Smooth muscle cell (in vitro differentiated cells): ENCODE measurements at regions not wholly inside any gene's neighbourhood (a gene's known extent, or its start where the extent isn't known, plus 50 kb on each side); places are given as distances from the start of the nearest gene placed in this dataset.

Source experiments
- DNase-seq: peaks from one replicate; lab custom pipeline; 2025; ENCODE audit not compliant: unreplicated experiment; lab: John Stamatoyannopoulos, UW
- H2AFZ ChIP-seq: fragments of 200-600 bp; sonication (generic); 2 replicates; pipeline ENCODE4 v1.6.0; 2016; ENCODE audit warnings: antibody characterized with exemption, low read depth, mild to moderate bottlenecking
- H3F3A ChIP-seq: fragments of 200-600 bp; sonication (generic); 2 replicates; pipeline ENCODE4 v1.6.0; 2017; ENCODE audit warnings: antibody characterized with exemption, low read depth
- H3K27ac ChIP-seq: fragments of 200-600 bp; sonication (generic); 2 replicates; pipeline ENCODE4 v1.5.1; 2016; ENCODE audit warnings: low read depth, mild to moderate bottlenecking
- H3K27me3 ChIP-seq: fragments of 200-600 bp; sonication (generic); 2 replicates; pipeline ENCODE4 v1.6.1; 2016; ENCODE audit warnings: low read depth, mild to moderate bottlenecking
- H3K36me3 ChIP-seq: fragments of 200-600 bp; sonication (generic); 2 replicates; pipeline ENCODE4 v1.5.1; 2016; ENCODE audit warnings: low read depth
- H3K4me1 ChIP-seq: fragments of 200-600 bp; sonication (generic); 2 replicates; pipeline ENCODE4 v1.5.1; 2016; ENCODE audit warnings: low read depth
- H3K4me2 ChIP-seq: fragments of 200-600 bp; sonication (generic); 2 replicates; pipeline ENCODE4 v1.6.0; 2016; ENCODE audit warnings: mild to moderate bottlenecking
- H3K4me3 ChIP-seq: fragments of 200-600 bp; sonication (generic); 2 replicates; pipeline ENCODE4 v1.5.1; 2016; ENCODE audit warnings: mild to moderate bottlenecking
- H3K79me2 ChIP-seq: fragments of 200-600 bp; sonication (generic); 2 replicates; pipeline ENCODE4 v1.6.0; 2016; ENCODE audit warnings: low read depth, mild to moderate bottlenecking
- H3K9ac ChIP-seq: fragments of 200-600 bp; sonication (generic); 2 replicates; pipeline ENCODE4 v1.6.0; 2016; ENCODE audit warnings: low read depth
- H3K9me3 ChIP-seq: fragments of 200-600 bp; sonication (generic); replicated peaks from 2 replicates; pipeline ENCODE4 v1.5.1; 2016; ENCODE audit warnings: low read depth
- H4K20me1 ChIP-seq: fragments of 200-600 bp; sonication (generic); 2 replicates; pipeline ENCODE4 v1.6.0; 2016; ENCODE audit warnings: low read depth
- CTCF ChIP-seq: fragments of 200-600 bp; sonication (generic); IDR thresholded peaks from 2 replicates; pipeline ENCODE4 v1.5.1; 2017; ENCODE audit warnings: borderline replicate concordance, mild to moderate bottlenecking, antibody characterized with exemption; ENCODE audit not compliant: insufficient read depth, poor library complexity, severe bottlenecking
- WGBS: methylation state at CpG from one replicate; pipeline ENCODE4 v1.1.7; 2016; ENCODE audit warnings: low lambda C conversion rate; 5-methylcytosine and 5-hydroxymethylcytosine counted together

- Histone ChIP-seq H4K20me1 (no peaks in the 10 kb centered on the region), H3F3A (no peaks in the 10 kb centered on the region), H3K4me2 (no peak overlapping the region), H3K9me3 (no peaks in the 10 kb centered on the region), H3K9ac (no peak overlapping the region), H2AFZ (no peak overlapping the region), H3K27me3 (no peaks in the 10 kb centered on the region), H3K36me3 (no peaks in the 10 kb centered on the region), H3K4me3 (no peak overlapping the region), H3K79me2 (no peaks in the 10 kb centered on the region), H3K27ac (no peak overlapping the region), H3K4me1 (no peaks in the 10 kb centered on the region)
- DNase-seq, result no peak
- TF ChIP-seq CTCF, result no peak
These were observed 412.3 kb upstream of the ETAA1 start for GRCh38 chr2:66984864-66985263.

GRCh38 chr2:66985906-66986305 is 411.2 kb upstream of the ETAA1 start:
- Histone ChIP-seq H3K79me2 (no peaks in the 10 kb centered on the region), H3K27ac (no peak overlapping the region), H3K9ac (no peak overlapping the region), H3K36me3 (no peaks in the 10 kb centered on the region), H3K4me3 (no peak overlapping the region), H3K4me2 (no peak overlapping the region), H3K9me3 (no peaks in the 10 kb centered on the region), H3F3A (no peaks in the 10 kb centered on the region), H3K4me1 (no peaks in the 10 kb centered on the region), H4K20me1 (no peaks in the 10 kb centered on the region), H2AFZ (no peak overlapping the region), H3K27me3 (no peaks in the 10 kb centered on the region)
- no peak for TF ChIP-seq CTCF
- DNase-seq, result no peak
- whole genome bisulfite sequencing, result 17% methylated on average over 1 of the region's 1 CpG

GRCh38 chr2:66987733-66988132 is 409.4 kb upstream of the ETAA1 start:
- no peaks in the 10 kb centered on the region for H3K36me3 ChIP-seq
- WGBS, result 66% methylated on average over 4 of the region's 4 CpGs
- TF ChIP-seq CTCF, result no peak
- no peaks in the 10 kb centered on the region for H3K9me3 ChIP-seq
- H3K27ac ChIP-seq, result no peak overlapping the region
- DNase-seq, result no peak
- H3K4me1 ChIP-seq, result no peaks in the 10 kb centered on the region
- no peaks in the 10 kb centered on the region for H3K27me3 ChIP-seq
- no peak overlapping the region for H3K4me2 ChIP-seq
- H3F3A ChIP-seq, result no peaks in the 10 kb centered on the region
- no peaks in the 10 kb centered on the region for H3K79me2 ChIP-seq
- no peak overlapping the region for H3K4me3 ChIP-seq
- H4K20me1 ChIP-seq, result no peaks in the 10 kb centered on the region
- H3K9ac ChIP-seq, result no peak overlapping the region
- H2AFZ ChIP-seq, result no peak overlapping the region

GRCh38 chr2:66994654-66995053 is 402.5 kb upstream of the ETAA1 start:
- no peaks in the 10 kb centered on the region for H3K27me3 ChIP-seq
- TF ChIP-seq CTCF, result no peak
- no peaks in the 10 kb centered on the region for H3K79me2 ChIP-seq
- H3K4me2 ChIP-seq, result no peak overlapping the region
- WGBS, result 75% methylated on average over 1 of the region's 1 CpG
- H4K20me1 ChIP-seq, result no peaks in the 10 kb centered on the region
- no peaks in the 10 kb centered on the region for H3F3A ChIP-seq
- H3K36me3 ChIP-seq, result no peaks in the 10 kb centered on the region
- no peak overlapping the region for H3K4me3 ChIP-seq
- no peaks in the 10 kb centered on the region for H3K4me1 ChIP-seq
- DNase-seq, result no peak
- no peaks in the 10 kb centered on the region for H3K9me3 ChIP-seq
- H3K9ac ChIP-seq, result no peak overlapping the region
- H3K27ac ChIP-seq, result no peak overlapping the region
- H2AFZ ChIP-seq, result no peak overlapping the region
